ENCODE measurements at regions not wholly inside any gene's neighbourhood (a gene's known extent, or its start where the extent isn't known, plus 50 kb on each side); places are given as distances from the start of the nearest gene placed in this dataset.

GRCh38 chr18:76691800-76692199 is 130.6 kb upstream of the ZNF236 start:
- Histone ChIP-seq H3K23me2 (ENCODE audit: insufficient read length, low read depth, low read length, poor library complexity, severe bottlenecking) (no peaks in the 10 kb centered on the region), H4K5ac (ENCODE audit: insufficient read length, low read depth, low read length) (no peak overlapping the region), H3K79me2 (ENCODE audit: insufficient read depth, low read length) (no peaks in the 10 kb centered on the region), H3K27me3 (ENCODE audit: insufficient read depth, low read length) (no peaks in the 10 kb centered on the region), H3K23ac (ENCODE audit: insufficient read length, low read depth, low read length) (no peak overlapping the region), H2AK5ac (ENCODE audit: insufficient read length, low read length) (no peak overlapping the region), H3K9me3 (ENCODE audit: control insufficient read depth, low read depth, low read length) (no peaks in the 10 kb centered on the region), H3K79me1 (ENCODE audit: insufficient read depth, low read depth, low read length, poor library complexity, severe bottlenecking) (no peaks in the 10 kb centered on the region), H2BK5ac (ENCODE audit: insufficient read length, low read length) (no peak overlapping the region), H2BK120ac (ENCODE audit: low read depth, low read length, poor library complexity, severe bottlenecking) (no peak overlapping the region), H2BK15ac (ENCODE audit: low read depth, low read length) (no peak overlapping the region), H2BK12ac (ENCODE audit: insufficient read length, low read depth, low read length) (no peak overlapping the region), H2BK20ac (ENCODE audit: low read depth, low read length, poor library complexity, severe bottlenecking) (no peak overlapping the region), H2AFZ (ENCODE audit: low read length) (no peak overlapping the region), H3K9ac (ENCODE audit: extremely low read depth, insufficient read length, low read length) (no peak overlapping the region), H3K4ac (ENCODE audit: low read depth, low read length) (no peak overlapping the region), H3K18ac (ENCODE audit: insufficient read length, low read depth, low read length) (no peak overlapping the region), H4K91ac (ENCODE audit: insufficient read length, low read depth, low read length) (no peak overlapping the region), H4K20me1 (ENCODE audit: control insufficient read depth, insufficient read depth, insufficient read length) (no peaks in the 10 kb centered on the region), H3K4me1 (ENCODE audit: insufficient read depth, low read length) (peaks cover 6% of the 10 kb centered on the region; the same call in 1 of the 2 replicates), H3T11ph (ENCODE audit: low read length) (no peak overlapping the region), H3K56ac (ENCODE audit: insufficient read length, low read depth, low read length) (no peak overlapping the region), H3K27ac (ENCODE audit: insufficient read length, low read depth, low read length) (no peak overlapping the region), H3K14ac (ENCODE audit: insufficient read depth, low read length) (no peak overlapping the region), H3K4me2 (ENCODE audit: insufficient read depth, insufficient read length, low read length) (no peak overlapping the region), H4K8ac (replicated peaks; ENCODE audit: insufficient read length, low read depth, low read length) (no peak overlapping the region)
- no peak for TF ChIP-seq CTCF (conservative IDR thresholded peaks at IDR 0.05)
- no peak overlapping the region for H3K27ac Mint-ChIP-seq
- no peak overlapping the region for H3K4me3 Mint-ChIP-seq
- WGBS (ENCODE audit: extremely low coverage, insufficient read length, low lambda C conversion rate): no CpG with 5 or more reads among the region's 7 CpGs
- H3K4me1 Mint-ChIP-seq: peaks cover 21 to 27% of the 10 kb centered on the region in 2 experiments
- DNase-seq: no peak
- peaks cover 8% of the 10 kb centered on the region for H3K27me3 Mint-ChIP-seq (ENCODE audit: low read depth)
- H3K36me3 Mint-ChIP-seq (ENCODE audit: insufficient read depth in 1 of 3, low read depth in 3 of 3): peaks cover 2 to 9% (median 7%) of the 10 kb centered on the region in 3 experiments; a peak in 5 of 7 replicates
- peaks cover 9% of the 10 kb centered on the region in 2 experiments; a peak in 3 of 5 replicates for H3K9me3 Mint-ChIP-seq
